Osteocyte (in vitro differentiated cells): ENCODE measurements at regions not wholly inside any gene's neighbourhood (a gene's known extent, or its start where the extent isn't known, plus 50 kb on each side); places are given as distances from the start of the nearest gene placed in this dataset.
"Not testable (repeated sequence)": the region's sequence is repeated elsewhere in the genome, so short reads cannot be mapped to it uniquely, and the experiment has no call there.

Source experiments
- DNase-seq: peaks from one replicate; pipeline ENCODE4 v3.0.0; 2021; ENCODE audit warnings: mixed read lengths; ENCODE audit not compliant: unreplicated experiment; ENCODE audit errors: extremely low spot score
- H3K27ac Mint-ChIP-seq: one replicate; pipeline ENCODE4 v1.8.0; 2021; ENCODE audit warnings: mild to moderate bottlenecking, mixed read lengths; ENCODE audit not compliant: unreplicated experiment
- H3K27me3 Mint-ChIP-seq: one replicate; pipeline ENCODE4 v1.8.0; 2021; ENCODE audit warnings: mixed read lengths; ENCODE audit not compliant: unreplicated experiment
- H3K36me3 Mint-ChIP-seq: one replicate; pipeline ENCODE4 v1.8.0; 2021; ENCODE audit warnings: mixed read lengths; ENCODE audit not compliant: unreplicated experiment
- H3K4me1 Mint-ChIP-seq: one replicate; pipeline ENCODE4 v1.8.0; 2021; ENCODE audit warnings: mixed read lengths; ENCODE audit not compliant: unreplicated experiment
- H3K4me3 Mint-ChIP-seq: one replicate; pipeline ENCODE4 v1.8.0; 2021; ENCODE audit warnings: mild to moderate bottlenecking, moderate library complexity, mixed read lengths; ENCODE audit not compliant: unreplicated experiment
- H3K9me3 Mint-ChIP-seq: one replicate; pipeline ENCODE4 v1.8.0; 2021; ENCODE audit warnings: mixed read lengths; ENCODE audit not compliant: unreplicated experiment
- CTCF ChIP-seq: fragments of 200-600 bp; sonication (generic); IDR thresholded peaks from 2 replicates; pipeline ENCODE4 v1.5.0; 2021; ENCODE audit warnings: antibody characterized with exemption, mild to moderate bottlenecking, moderate library complexity

GRCh38 chr4:160510928-160511327 lies 1408.0 kb downstream of the RAPGEF2 start:
- no peak overlapping the region for H3K4me3 Mint-ChIP-seq
- H3K9me3 Mint-ChIP-seq, result no peaks in the 10 kb centered on the region
- H3K27me3 Mint-ChIP-seq, result no peaks in the 10 kb centered on the region
- no peak for DNase-seq
- H3K4me1 Mint-ChIP-seq, result no peaks in the 10 kb centered on the region
- TF ChIP-seq CTCF, result no peak
- H3K27ac Mint-ChIP-seq, result no peak overlapping the region
- no peaks in the 10 kb centered on the region for H3K36me3 Mint-ChIP-seq

GRCh38 chr4:160514126-160514525 lies 1411.2 kb downstream of the RAPGEF2 start:
- Mint-ChIP-seq H3K27ac (no peak overlapping the region), H3K4me1 (no peaks in the 10 kb centered on the region)

GRCh38 chr4:160523231-160523630 lies 1420.4 kb downstream of the RAPGEF2 start:
- DNase-seq, result no peak
- H3K9me3 Mint-ChIP-seq, result peaks cover 3% of the 10 kb centered on the region
- peaks cover 2% of the 10 kb centered on the region for H3K27me3 Mint-ChIP-seq
- no peak overlapping the region for H3K27ac Mint-ChIP-seq
- no peaks in the 10 kb centered on the region for H3K36me3 Mint-ChIP-seq
- no peak overlapping the region for H3K4me3 Mint-ChIP-seq
- no peak for TF ChIP-seq CTCF
- H3K4me1 Mint-ChIP-seq, result no peaks in the 10 kb centered on the region

More at GRCh38 chr4:160514126-160514525, 1411.2 kb downstream of the RAPGEF2 start:
- TF ChIP-seq CTCF, result no peak
- Mint-ChIP-seq H3K4me3 (no peak overlapping the region), H3K27me3 (no peaks in the 10 kb centered on the region), H3K9me3 (peaks cover 3% of the 10 kb centered on the region), H3K36me3 (no peaks in the 10 kb centered on the region)
- no peak for DNase-seq

GRCh38 chr4:160537681-160538080 lies 1434.8 kb downstream of the RAPGEF2 start:
- Mint-ChIP-seq H3K27me3 (peaks cover 2% of the 10 kb centered on the region), H3K9me3 (peaks cover 8% of the 10 kb centered on the region), H3K36me3 (no peaks in the 10 kb centered on the region), H3K4me1 (no peaks in the 10 kb centered on the region), H3K27ac (no peak overlapping the region), H3K4me3 (no peak overlapping the region)
- no peak for TF ChIP-seq CTCF
- no peak for DNase-seq

GRCh38 chr4:160546201-160546600 lies 1443.3 kb downstream of the RAPGEF2 start:
- Mint-ChIP-seq H3K4me3 (no peak overlapping the region), H3K36me3 (no peaks in the 10 kb centered on the region), H3K9me3 (peaks cover 8% of the 10 kb centered on the region), H3K27ac (no peak overlapping the region), H3K27me3 (no peaks in the 10 kb centered on the region), H3K4me1 (no peaks in the 10 kb centered on the region)
- no peak for DNase-seq
- TF ChIP-seq CTCF, result no peak

- not testable (repeated sequence) for H3K4me1 Mint-ChIP-seq, H3K27ac Mint-ChIP-seq, H3K27me3 Mint-ChIP-seq, DNase-seq, H3K9me3 Mint-ChIP-seq, H3K36me3 Mint-ChIP-seq, H3K4me3 Mint-ChIP-seq
These were observed 1447.2 kb downstream of the RAPGEF2 start for GRCh38 chr4:160549951-160550519.
